ENCODE measurements at regions not wholly inside any gene's neighbourhood (a gene's known extent, or its start where the extent isn't known, plus 50 kb on each side); places are given as distances from the start of the nearest gene placed in this dataset.

- H3K27ac Mint-ChIP-seq: no peak overlapping the region
- H3K36me3 Mint-ChIP-seq (ENCODE audit: low read depth): no peaks in the 10 kb centered on the region
- intact Hi-C loops (cut with micrococcal nuclease): no loop called here
- no peak for TF ChIP-seq CTCF (IDR thresholded peaks at IDR 0.05)
- no peak for ATAC-seq (ENCODE audit: low read depth)
- CTCF ChIA-PET: no interaction called here
- no peaks in the 10 kb centered on the region for H3K9me3 Mint-ChIP-seq
- DNase-seq: no peak
- H3K4me1 Mint-ChIP-seq: no peaks in the 10 kb centered on the region
- no peak overlapping the region for H3K4me3 Mint-ChIP-seq
- POLR2A ChIA-PET: no interaction called here
- peaks cover 11% of the 10 kb centered on the region for H3K27me3 Mint-ChIP-seq
Observed at GRCh38 chr6:44531442-44532015, 144.0 kb downstream of the CDC5L start.

- intact Hi-C loops (cut with micrococcal nuclease): no loop called here
Observed at GRCh38 chr6:44533421-44533820, 145.9 kb downstream of the CDC5L start.

GRCh38 chr6:44534291-44534690 lies 146.8 kb downstream of the CDC5L start:
- intact Hi-C loops (cut with micrococcal nuclease): no loop called here
- POLR2A ChIA-PET: no interaction called here

More at GRCh38 chr6:44533421-44533820, 145.9 kb downstream of the CDC5L start:
- Mint-ChIP-seq H3K27me3 (peaks cover 11% of the 10 kb centered on the region), H3K4me1 (no peaks in the 10 kb centered on the region), H3K27ac (no peak overlapping the region), H3K4me3 (no peak overlapping the region), H3K36me3 (ENCODE audit: low read depth) (no peaks in the 10 kb centered on the region), H3K9me3 (no peaks in the 10 kb centered on the region)
- no peak for TF ChIP-seq CTCF (IDR thresholded peaks at IDR 0.05)
- CTCF ChIA-PET: no interaction called here
- POLR2A ChIA-PET: no interaction called here
- ATAC-seq (ENCODE audit: low read depth) (no peak), DNase-seq (no peak)

GRCh38 chr6:44535446-44535845 lies 147.9 kb downstream of the CDC5L start:
- intact Hi-C loops (cut with micrococcal nuclease): no loop called here
- no peak for ATAC-seq (ENCODE audit: low read depth)
- no peak overlapping the region for H3K27ac Mint-ChIP-seq
- no peak for DNase-seq
- no peaks in the 10 kb centered on the region for H3K9me3 Mint-ChIP-seq
- POLR2A ChIA-PET: no interaction called here
- no peak for TF ChIP-seq CTCF (IDR thresholded peaks at IDR 0.05)
- no peak overlapping the region for H3K4me3 Mint-ChIP-seq
- H3K36me3 Mint-ChIP-seq (ENCODE audit: low read depth): no peaks in the 10 kb centered on the region
- no peaks in the 10 kb centered on the region for H3K4me1 Mint-ChIP-seq
- CTCF ChIA-PET: no interaction called here
- H3K27me3 Mint-ChIP-seq: peaks cover 3% of the 10 kb centered on the region

More at GRCh38 chr6:44534291-44534690, 146.8 kb downstream of the CDC5L start:
- Mint-ChIP-seq H3K27me3 (peaks cover 8% of the 10 kb centered on the region), H3K4me1 (no peaks in the 10 kb centered on the region), H3K36me3 (ENCODE audit: low read depth) (no peaks in the 10 kb centered on the region), H3K9me3 (no peaks in the 10 kb centered on the region), H3K27ac (no peak overlapping the region), H3K4me3 (no peak overlapping the region)
- DNase-seq: no peak
- no peak for ATAC-seq (ENCODE audit: low read depth)
- TF ChIP-seq CTCF (IDR thresholded peaks at IDR 0.05): no peak
- CTCF ChIA-PET: no interaction called here

- ATAC-seq (ENCODE audit: low read depth): no peak
Observed at GRCh38 chr6:44535967-44536366, 148.5 kb downstream of the CDC5L start.

More at GRCh38 chr6:44535967-44536366, 148.5 kb downstream of the CDC5L start:
- ChIA-PET CTCF (no interaction called here), POLR2A (no interaction called here)
- DNase-seq: no peak
- Mint-ChIP-seq H3K9me3 (no peaks in the 10 kb centered on the region), H3K36me3 (ENCODE audit: low read depth) (no peaks in the 10 kb centered on the region), H3K4me1 (no peaks in the 10 kb centered on the region), H3K27me3 (peaks cover 2% of the 10 kb centered on the region), H3K27ac (no peak overlapping the region), H3K4me3 (no peak overlapping the region)
- intact Hi-C loops (cut with micrococcal nuclease): no loop called here
- no peak for TF ChIP-seq CTCF (IDR thresholded peaks at IDR 0.05)
